Body of pancreas (tissue), 4 donors: ENCODE measurements at regions not wholly inside any gene's neighbourhood (a gene's known extent, or its start where the extent isn't known, plus 50 kb on each side); places are given as distances from the start of the nearest gene placed in this dataset.

Experiments
- POLR2A ChIP-seq, 3 donors: fragments of 450-650 bp; IDR thresholded peaks; one replicate each; pipeline ENCODE4 v1.6.1; 2016; ENCODE audit warnings: antibody characterized with exemption in 3 of 3, mild to moderate bottlenecking in 2 of 3
- TF ChIP-seq, protein P1 (sequence below), 7 experiments: fragments of 450-650 bp in 4 of 7; fragments of 200-600 bp in 3 of 7; sonication (generic) in 3 of 7; IDR thresholded peaks; one replicate each; pipeline ENCODE4 v1.5.1; 2016 to 2019; ENCODE audit warnings: antibody characterized with exemption in 7 of 7

DNA sequence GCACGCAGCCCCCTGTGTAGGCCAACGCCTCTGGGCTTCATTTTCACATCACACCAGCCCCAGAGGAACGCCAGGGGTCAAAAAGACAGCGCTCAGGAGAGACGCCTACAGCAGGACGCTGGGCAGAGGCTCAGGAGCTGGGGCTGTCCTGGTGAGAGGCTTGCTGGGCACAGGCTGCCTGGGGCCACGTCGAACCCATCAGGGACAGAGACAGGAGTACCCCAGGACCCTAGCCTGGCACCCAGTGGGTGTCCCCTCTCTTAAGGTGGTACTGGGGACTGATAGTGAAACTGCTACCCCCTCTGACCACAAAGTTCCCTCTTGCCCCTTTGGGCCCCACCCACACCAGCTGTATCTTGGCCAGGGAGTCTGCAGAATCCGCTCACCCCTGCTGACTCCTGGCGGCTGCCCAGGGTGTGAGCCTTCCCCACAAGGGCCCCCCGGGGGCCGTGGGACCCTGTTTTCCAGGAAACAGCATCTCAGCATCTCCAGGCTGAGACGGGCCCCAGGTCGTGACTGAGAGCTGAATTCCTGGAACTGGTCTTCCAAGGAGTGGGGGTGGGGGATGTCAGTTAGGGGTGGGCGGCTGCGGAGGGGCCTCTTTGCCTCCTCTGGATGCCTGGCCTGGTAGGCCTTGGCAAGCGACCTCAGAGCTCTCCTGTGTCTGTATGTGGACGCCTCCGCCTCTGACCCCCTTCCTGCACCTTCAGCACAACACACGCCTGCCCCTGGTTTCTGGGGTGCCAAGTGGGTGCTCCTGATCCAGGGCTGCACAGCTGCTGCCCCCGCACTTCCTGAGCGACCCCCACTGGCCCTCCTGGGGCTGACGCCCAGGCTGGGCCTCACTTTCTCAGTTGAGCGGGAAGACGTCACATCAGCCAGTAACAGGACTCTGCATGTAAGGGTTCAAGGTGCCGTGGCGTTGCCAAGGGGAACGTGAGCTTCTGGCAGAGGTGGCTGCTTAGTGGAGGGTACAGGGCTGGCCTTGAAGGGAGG lies 321.9 kb upstream of the RTL1 start:
- TF ChIP-seq, protein P1, sequence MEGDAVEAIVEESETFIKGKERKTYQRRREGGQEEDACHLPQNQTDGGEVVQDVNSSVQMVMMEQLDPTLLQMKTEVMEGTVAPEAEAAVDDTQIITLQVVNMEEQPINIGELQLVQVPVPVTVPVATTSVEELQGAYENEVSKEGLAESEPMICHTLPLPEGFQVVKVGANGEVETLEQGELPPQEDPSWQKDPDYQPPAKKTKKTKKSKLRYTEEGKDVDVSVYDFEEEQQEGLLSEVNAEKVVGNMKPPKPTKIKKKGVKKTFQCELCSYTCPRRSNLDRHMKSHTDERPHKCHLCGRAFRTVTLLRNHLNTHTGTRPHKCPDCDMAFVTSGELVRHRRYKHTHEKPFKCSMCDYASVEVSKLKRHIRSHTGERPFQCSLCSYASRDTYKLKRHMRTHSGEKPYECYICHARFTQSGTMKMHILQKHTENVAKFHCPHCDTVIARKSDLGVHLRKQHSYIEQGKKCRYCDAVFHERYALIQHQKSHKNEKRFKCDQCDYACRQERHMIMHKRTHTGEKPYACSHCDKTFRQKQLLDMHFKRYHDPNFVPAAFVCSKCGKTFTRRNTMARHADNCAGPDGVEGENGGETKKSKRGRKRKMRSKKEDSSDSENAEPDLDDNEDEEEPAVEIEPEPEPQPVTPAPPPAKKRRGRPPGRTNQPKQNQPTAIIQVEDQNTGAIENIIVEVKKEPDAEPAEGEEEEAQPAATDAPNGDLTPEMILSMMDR (IDR thresholded peaks at IDR 0.05), result no peak
- TF ChIP-seq POLR2A (IDR thresholded peaks at IDR 0.05), result no peak
